GM12801 (cell line): ENCODE measurements at regions not wholly inside any gene's neighbourhood (a gene's known extent, or its start where the extent isn't known, plus 50 kb on each side); places are given as distances from the start of the nearest gene placed in this dataset.

Experiments
- CTCF ChIP-seq: IDR thresholded peaks from one replicate; pipeline ENCODE4 v1.5.1; 2011; ENCODE audit warnings: control low read depth; ENCODE audit not compliant: insufficient read length; ENCODE audit errors: extremely low read depth

DNA sequence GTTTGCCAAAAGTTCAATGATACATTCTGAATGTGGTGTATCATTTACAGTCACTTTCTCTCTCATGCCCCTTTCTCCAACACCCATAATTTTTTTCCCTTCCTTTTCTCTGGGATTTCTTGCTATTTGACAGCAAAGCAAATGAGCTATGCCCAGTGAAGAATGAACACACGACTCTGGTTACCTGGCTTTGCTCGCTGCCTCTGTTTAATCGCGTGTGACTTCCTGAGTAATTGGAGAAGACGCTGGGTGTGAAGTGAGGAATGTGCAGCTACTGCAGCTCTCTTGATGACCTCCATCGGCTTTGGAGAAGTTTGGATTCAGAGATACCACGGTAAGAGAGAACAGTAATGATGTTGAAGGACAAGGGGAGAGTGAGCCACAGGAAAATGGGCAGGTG is 651.8 kb downstream of the KIF4B start:
- TF ChIP-seq CTCF = no peak

DNA sequence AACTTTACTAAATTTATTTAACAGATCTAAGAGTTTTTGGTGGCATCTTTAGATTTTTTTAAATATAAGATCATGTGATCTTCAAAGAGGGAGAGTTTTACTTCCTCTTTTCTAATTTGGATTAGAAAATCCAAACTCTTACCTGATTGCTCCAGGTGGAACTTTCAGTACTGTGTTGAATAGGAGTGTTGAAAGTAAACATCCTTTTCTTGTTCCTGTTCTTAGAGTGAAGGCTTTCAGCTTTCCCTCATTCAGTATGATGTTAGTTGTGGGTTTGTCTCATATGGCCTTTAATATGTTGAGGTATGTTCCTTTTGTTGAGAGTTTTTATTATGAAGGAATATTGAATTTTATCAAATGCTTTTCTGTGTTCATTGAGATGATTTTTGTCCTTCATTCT is 650.0 kb upstream of the SGCD start:
- no peak for TF ChIP-seq CTCF

DNA sequence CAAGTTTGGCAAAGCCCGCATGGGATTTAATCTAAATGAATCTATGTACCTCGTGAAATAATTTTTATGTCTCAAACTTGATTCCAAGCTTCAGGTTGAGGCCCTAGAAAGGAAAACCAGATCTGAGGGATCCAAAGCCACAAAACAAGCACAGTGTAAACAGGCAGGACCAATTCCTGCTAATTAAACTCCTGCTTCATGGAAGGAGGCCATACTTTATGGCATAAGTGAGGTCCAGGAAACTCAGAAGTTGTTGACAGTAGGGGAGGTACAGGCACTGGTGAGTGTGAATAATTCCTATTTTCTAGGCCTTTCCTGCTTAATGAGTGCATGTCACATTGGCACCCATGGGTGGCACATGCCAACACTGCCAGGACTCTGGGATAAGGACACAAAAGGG is 648.6 kb upstream of the SGCD start:
- TF ChIP-seq CTCF = no peak

DNA sequence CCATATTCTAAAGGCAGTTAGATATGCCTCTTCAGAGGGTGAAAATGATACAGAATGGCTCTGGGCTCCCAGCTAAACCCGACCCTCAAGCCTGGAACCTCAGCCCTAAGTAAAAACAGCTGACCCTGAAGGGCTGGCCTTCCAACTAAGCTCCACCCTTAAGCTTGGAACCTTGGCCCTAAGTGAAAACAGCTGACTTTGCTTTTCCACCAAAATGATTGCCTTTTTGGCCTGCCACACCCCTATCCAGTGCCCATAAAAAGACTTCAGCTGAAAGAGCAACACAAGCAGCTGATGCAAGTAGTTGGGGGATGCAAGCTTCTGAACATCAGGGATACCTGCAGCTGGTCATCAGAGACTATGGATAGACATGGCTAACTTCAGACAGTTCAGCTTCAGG is 647.4 kb upstream of the SGCD start:
- no peak for TF ChIP-seq CTCF

- no peak for TF ChIP-seq CTCF
Measured at GRCh38 chr5:155684417-155684816, 642.5 kb upstream of the SGCD start.

GRCh38 chr5:155686131-155686530 is 640.8 kb upstream of the SGCD start:
- no peak for TF ChIP-seq CTCF

DNA sequence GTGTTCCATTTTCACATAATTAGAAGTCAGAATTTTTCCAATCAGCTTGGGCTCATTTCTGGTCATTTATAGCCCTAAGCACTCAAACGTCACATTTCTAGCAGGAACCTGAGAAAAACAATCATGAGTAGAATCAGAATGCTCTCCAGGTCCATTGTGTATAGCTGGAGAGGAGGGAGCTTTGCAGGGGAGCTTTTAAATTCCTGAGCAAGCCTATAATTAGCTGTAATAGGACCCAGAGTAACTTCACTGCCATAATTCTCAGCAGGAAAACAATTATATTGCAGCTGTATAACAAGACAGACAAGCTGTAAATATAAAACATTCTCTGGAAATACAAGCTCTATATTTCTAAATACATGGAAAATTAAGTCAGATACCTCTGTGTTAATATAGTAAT is 637.6 kb upstream of the SGCD start:
- TF ChIP-seq CTCF = no peak

GRCh38 chr5:155696362-155696761 is 630.6 kb upstream of the SGCD start:
- TF ChIP-seq CTCF = no peak
